LNCaP clone FGC (cell line): ENCODE measurements at regions not wholly inside any gene's neighbourhood (a gene's known extent, or its start where the extent isn't known, plus 50 kb on each side); places are given as distances from the start of the nearest gene placed in this dataset.
A peak's percentile ranks its signal among the peaks of the same experiment; 100 is the strongest.

Experiments used
- DNase-seq: peaks from one replicate; pipeline ENCODE4 v3.0.0-alpha.2; 2011; ENCODE audit warnings: low read depth
- H3K4me3 ChIP-seq: 2 replicates; pipeline ENCODE4 v1.5.1; 2011; ENCODE audit warnings: mild to moderate bottlenecking, low read depth, low read length, control low read depth
- TF ChIP-seq, protein P1 (sequence below): IDR thresholded peaks from 2 replicates; pipeline ENCODE4 v1.5.1; 2012; ENCODE audit warnings: mild to moderate bottlenecking; ENCODE audit not compliant: control insufficient read depth, insufficient read depth; ENCODE audit errors: extremely low read depth

DNA sequence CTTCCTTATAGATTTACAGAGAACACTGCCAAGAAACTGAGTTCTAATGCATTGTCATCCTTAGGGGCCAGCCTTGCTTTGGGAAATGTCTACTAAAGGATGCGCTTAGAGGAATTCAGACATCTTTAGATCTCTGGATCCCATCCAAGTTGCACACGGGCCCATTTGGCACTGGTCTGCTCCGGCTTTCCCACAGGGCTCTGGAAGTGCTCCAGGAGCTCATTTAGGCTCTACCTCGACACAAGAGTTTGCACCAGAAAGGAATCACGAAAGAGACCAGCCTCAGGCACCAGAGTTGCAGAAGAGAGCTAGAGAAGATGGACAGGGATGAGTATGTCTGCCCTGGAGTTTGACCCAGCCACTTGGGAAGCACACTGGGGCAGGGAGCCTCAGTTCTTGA lies 150.1 kb upstream of the TMEM72 start:
- TF ChIP-seq, protein P1, sequence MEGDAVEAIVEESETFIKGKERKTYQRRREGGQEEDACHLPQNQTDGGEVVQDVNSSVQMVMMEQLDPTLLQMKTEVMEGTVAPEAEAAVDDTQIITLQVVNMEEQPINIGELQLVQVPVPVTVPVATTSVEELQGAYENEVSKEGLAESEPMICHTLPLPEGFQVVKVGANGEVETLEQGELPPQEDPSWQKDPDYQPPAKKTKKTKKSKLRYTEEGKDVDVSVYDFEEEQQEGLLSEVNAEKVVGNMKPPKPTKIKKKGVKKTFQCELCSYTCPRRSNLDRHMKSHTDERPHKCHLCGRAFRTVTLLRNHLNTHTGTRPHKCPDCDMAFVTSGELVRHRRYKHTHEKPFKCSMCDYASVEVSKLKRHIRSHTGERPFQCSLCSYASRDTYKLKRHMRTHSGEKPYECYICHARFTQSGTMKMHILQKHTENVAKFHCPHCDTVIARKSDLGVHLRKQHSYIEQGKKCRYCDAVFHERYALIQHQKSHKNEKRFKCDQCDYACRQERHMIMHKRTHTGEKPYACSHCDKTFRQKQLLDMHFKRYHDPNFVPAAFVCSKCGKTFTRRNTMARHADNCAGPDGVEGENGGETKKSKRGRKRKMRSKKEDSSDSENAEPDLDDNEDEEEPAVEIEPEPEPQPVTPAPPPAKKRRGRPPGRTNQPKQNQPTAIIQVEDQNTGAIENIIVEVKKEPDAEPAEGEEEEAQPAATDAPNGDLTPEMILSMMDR: no peak
- H3K4me3 ChIP-seq: no peak overlapping the region
- peak; percentile 69 for DNase-seq

DNA sequence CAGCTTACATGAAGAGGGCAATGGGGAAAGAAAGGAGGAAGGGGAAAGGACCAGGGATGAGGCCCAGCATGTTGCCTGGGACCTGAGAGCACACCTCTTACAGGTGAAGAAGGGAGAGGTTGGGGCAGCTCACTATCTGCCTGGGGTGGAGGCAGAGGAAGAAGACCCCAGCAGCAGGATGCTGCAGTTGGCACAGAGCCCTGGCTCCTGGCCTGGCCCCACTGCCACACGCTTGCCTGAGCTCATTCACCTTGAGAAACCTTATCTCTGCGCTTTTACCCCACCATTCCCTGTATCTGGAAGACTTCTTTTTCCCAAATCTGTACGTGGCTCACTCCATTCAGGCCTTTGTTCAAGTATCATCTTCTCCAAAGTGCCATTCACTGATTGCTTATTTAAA lies 147.8 kb upstream of the TMEM72 start:
- H3K4me3 ChIP-seq: no peak overlapping the region
- no peak for DNase-seq
- TF ChIP-seq, protein P1: no peak

- no peak overlapping the region for H3K4me3 ChIP-seq
- no peak for DNase-seq
- TF ChIP-seq, protein P1: no peak
These were observed 145.8 kb upstream of the TMEM72 start for GRCh38 chr10:44765299-44765698.

GRCh38 chr10:44766631-44767030 lies 144.5 kb upstream of the TMEM72 start:
- DNase-seq: no peak
- TF ChIP-seq, protein P1: no peak
- no peak overlapping the region for H3K4me3 ChIP-seq

- DNase-seq: no peak
- TF ChIP-seq, protein P1: no peak
- H3K4me3 ChIP-seq: no peak overlapping the region
These were observed 141.7 kb upstream of the TMEM72 start for GRCh38 chr10:44769450-44769849.

GRCh38 chr10:44771233-44771995 lies 139.7 kb upstream of the TMEM72 start:
- H3K4me3 ChIP-seq: no peak overlapping the region
- no peak for DNase-seq
- TF ChIP-seq, protein P1: no peak

DNA sequence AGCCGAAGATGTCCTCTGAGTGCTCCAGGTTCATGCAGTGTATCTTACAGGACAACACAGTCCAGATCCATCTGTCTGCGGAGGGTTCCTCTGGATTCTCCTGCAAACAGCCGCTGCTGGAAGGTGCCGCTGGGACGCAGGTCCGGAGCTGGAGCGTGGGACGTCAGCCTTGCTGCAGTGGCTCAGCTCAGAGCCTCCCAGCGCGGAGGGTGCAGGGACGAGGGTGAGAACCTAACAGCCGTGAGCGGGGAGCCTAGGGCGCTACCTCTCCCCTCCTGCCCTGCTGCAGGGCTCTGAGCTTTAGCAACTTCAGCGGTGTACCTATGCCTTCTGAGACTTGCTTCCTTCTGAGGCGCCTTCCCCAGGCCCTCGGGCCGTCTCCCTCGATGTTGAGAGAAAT lies 137.6 kb upstream of the TMEM72 start:
- no peak overlapping the region for H3K4me3 ChIP-seq
- DNase-seq: no peak
- TF ChIP-seq, protein P1: no peak
